T47D (cell line): ENCODE measurements at regions not wholly inside any gene's neighbourhood (a gene's known extent, or its start where the extent isn't known, plus 50 kb on each side); places are given as distances from the start of the nearest gene placed in this dataset.
A peak's percentile ranks its signal among the peaks of the same experiment; 100 is the strongest.
"Not testable (repeated sequence)": the region's sequence is repeated elsewhere in the genome, so short reads cannot be mapped to it uniquely, and the experiment has no call there.

Experiments used
- DNase-seq, 2 experiments: peaks; one replicate each; pipeline versions ENCODE4 v3.0.0 to v3.0.0-alpha.2; 2011 to 2012; ENCODE audit warnings: low read depth in 1 of 2, low spot score in 1 of 2
- JUND ChIP-seq: IDR thresholded peaks from 2 replicates; pipeline ENCODE4 v1.6.1; 2012; ENCODE audit warnings: low read depth
- in situ Hi-C: cut with HindIII; loops from 2 replicates; pipeline ENCODE4 v1.10.0; 2016; ENCODE audit warnings: low sequenced_read_pairs, low pct_unique_long_range_greater_than_20kb

DNA sequence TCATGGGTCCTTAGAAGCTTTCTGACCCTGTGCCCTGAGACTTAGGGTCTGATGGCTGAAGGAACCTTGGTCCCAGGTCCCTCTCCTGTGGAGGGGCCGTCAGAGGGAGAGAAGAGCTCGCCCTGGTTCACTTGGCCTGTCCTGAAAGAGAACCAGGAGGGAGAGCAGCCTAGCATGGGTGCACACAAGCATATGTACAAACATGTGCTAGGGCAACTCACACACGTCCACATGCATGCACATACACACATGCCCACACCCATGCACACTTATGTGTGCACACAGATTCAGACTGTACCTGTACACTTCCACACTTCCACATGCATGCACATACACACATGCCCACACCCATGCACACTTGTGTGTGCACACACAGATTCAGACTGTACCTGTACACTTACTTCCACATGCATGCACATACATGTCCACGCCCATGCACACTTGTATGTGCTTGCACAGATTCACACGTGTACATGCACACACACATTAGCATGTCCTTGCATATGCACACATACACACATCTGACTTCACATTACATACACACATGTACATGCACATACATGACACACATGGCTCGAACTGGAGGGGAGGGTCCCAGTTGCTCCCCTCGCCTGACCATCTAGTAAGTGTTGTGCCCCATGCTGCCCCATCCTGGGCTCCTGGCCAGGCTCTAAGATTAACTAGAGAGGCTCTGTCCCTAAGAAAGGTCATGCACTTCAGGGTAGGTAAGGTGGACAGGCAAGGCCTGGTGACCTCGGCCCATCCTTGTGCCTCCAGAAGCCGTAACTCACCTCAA, 122.0 kb downstream of the METRNL start:
- no peak for DNase-seq
- in situ Hi-C loops: no loop called here
- TF ChIP-seq JUND: no peak

DNA sequence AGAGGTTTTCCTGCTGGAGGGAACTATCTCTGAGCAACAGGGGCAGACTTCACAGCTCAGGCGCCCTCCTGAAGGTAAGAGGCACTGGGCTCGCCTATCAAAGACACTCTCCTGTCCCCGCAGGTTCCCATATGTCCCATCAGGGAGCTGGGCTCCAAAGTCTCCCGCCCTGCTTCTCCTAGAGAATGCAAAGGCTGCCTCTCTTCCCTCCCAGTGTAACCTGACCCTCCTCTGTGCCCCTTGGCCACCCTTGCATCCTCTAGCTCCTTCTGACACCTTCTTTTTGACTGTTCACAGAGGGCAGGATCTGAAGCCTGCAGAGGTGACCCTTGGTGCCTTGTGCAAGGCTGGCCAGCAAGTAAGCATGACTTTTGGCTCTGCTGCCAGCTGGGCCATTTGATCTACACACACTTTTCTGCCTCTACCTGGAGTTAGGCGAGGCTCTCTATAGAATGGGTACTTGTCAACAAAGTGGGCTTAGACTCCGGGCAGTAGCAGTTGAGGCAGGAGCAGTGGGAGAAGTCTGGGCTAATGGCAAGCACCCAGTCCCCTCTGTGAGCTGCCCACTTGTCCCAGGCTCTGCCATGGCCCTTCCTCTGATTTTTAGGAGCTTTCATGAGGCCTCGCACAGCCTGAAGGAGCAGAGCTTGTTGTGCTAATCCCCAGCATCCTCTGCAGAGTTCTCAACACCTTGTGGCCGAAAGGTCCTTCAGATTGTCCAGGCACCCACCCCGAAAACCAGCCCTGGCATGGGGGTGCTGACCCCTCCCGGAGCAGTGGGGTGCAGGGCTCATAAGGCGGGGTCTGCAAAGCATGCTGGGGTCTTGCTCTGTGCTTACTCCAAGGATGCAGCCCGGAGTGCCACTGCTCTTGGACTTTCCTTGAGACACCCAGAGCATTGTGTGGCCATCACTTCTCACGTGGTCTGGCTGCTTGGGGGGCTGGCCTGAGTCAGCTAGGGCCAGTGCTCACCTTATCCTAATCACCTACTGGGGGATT, 122.9 kb downstream of the METRNL start:
- TF ChIP-seq JUND: no peak
- in situ Hi-C loops: no loop called here

DNA sequence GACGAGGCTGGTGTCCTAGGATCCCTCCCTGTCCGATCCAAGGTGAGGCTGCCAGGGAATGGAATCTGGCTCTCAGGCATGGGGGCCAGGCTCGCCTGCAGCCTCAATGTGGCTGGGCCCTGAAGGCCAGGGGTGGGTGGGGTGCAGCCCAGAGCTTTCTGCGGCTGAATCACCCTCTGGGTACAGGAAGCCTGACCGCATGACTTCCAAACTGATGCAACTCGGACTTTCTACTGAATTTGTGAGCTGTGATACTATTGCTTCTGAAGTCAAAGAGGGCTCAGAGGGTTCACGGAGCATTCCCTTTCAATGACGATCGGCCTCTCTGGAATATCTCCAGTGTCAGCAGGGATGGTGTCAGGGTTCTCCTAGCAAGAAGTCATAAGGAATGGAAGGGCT, 123.7 kb downstream of the METRNL start:
- in situ Hi-C loops: no loop called here
- DNase-seq: no peak
- no peak for TF ChIP-seq JUND

More for the DNA sequence above, 122.9 kb downstream of the METRNL start:
- DNase-seq: peak in 1 of 2 experiments; percentile 47

DNA sequence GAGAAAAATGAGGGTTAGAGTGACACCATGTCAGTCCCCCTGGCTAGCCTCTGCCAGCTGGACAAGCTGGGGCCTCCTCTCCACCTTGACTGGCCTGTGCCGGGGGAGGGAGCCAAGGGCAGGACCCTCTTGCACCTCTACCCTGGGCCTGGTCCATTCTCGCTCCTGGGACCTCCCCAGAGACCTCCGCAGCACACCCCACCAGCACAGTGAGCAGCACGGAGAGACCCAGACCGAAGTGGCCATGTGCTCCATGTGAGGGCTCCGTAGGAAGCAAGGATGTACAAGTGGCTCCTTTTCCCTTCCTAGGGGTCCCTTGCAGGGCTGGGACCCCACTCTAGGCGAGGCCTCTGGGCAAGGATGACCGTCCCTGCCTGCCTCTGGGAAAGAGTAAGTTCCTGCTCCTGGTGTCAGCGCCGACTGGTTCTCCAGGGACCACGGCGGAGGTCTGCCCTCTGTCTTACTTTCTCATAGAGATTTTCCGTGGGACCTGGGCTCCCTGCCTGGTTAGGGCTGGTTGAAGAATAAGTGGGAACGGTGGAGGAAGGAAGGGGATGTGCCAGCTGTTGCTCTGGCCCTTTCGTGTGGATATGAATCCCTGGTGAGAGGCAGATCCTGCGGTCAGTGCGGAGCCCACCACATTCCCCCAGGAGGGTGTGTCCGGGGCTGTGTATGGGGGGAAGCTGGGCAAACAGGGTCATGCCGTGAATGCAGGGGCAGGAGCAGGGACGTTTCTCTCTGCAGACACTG, 124.2 kb downstream of the METRNL start:
- in situ Hi-C loops: no loop called here

DNA sequence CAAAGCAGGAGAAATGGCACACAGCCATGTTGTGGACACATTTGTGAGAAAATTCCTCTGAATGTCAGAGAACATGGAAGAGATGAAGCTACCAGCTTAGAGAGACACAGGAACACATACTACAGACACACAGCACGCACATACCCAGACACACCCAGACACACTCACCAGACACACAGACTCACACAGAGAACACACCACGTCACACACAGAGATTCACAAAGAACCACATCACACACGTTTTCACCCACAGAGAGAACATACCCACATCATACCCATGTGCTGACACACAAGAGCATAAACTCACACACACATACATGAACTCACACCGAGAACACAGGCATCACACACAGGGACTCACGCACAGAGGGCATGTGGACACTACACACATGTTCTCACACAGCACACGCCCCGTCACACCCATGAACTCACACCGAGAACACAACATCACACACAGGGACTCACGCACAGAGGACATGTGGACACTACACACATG, 124.9 kb downstream of the METRNL start:
- in situ Hi-C loops: no loop called here
- DNase-seq: no peak
- TF ChIP-seq JUND: no peak

More for the DNA sequence above, 124.2 kb downstream of the METRNL start:
- TF ChIP-seq JUND: no peak
- DNase-seq: no peak

DNA sequence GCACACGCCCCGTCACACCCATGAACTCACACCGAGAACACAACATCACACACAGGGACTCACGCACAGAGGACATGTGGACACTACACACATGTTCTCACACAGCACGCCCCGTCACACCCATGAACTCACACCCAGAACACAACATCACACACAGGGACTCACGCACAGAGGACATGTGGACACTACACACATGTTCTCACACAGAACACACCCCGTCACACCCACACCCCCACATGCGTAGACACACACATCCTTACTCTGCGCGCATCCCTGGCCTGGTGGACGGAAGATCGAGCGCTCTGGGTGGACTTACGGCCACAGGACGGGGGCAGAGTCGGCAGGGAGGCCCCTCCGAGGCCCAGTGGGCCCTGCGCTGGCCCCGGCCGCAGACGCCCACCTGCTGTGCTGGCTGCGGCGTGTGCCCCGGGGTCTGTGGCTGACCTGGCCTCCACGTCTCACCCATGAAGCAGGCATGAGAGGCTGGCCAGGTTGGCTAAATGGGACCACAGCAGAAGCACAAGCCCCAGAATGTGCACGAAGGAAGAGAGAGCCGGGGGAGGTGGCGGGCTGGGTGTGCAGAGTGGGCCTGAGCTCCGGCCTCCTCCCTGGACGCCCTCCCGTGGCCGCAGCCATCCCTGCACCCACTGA, 125.5 kb downstream of the METRNL start:
- DNase-seq, in situ Hi-C loops: not testable (repeated sequence)

DNA sequence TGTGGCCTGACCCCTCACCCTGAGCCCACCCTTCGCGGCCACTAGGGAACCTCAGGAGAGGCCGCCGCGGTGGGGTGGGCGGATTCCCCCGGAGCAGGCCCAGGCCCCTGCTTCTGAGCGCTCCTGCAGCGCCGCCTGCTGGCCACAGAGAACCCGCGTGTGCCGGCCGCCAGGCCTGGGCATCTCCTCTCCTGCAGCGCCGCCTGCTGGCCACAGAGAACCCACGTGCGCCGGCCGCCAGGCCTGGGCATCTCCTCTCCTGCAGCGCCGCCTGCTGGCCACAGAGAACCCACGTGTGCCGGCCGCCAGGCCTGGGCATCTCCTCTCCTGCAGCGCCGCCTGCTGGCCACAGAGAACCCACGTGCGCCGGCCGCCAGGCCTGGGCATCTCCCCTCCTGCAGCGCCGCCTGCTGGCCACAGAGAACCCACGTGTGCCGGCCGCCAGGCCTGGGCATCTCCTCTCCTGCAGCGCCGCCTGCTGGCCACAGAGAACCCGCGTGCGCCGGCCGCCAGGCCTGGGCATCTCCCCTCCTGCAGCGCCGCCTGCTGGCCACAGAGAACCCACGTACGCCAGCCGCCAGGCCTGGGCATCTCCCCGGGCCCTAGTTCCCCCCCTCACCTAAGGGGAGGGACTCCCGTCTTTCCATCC, 126.1 kb downstream of the METRNL start:
- peak in 1 of 2 experiments; percentile 52 for DNase-seq

DNA sequence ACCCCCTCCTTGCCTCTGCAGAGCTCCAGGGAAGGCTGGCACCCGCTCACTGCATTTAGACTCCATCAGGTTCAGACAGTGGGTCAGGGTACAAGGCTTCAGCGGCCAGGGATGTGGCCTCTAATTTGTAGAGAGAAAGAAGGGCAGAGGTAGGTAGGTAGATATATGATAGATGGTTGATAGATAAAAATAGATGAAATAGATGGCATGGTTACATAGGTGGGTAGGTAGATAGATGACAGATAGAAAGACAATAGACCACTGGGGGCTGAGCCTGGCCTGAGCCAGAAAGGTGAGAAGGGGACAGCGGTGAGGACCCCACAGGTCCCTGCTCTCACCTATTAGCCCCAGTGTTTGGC, 126.6 kb downstream of the METRNL start:
- DNase-seq, in situ Hi-C loops: not testable (repeated sequence)

More for the DNA sequence above, 126.1 kb downstream of the METRNL start:
- in situ Hi-C loops: not testable (repeated sequence)

DNA sequence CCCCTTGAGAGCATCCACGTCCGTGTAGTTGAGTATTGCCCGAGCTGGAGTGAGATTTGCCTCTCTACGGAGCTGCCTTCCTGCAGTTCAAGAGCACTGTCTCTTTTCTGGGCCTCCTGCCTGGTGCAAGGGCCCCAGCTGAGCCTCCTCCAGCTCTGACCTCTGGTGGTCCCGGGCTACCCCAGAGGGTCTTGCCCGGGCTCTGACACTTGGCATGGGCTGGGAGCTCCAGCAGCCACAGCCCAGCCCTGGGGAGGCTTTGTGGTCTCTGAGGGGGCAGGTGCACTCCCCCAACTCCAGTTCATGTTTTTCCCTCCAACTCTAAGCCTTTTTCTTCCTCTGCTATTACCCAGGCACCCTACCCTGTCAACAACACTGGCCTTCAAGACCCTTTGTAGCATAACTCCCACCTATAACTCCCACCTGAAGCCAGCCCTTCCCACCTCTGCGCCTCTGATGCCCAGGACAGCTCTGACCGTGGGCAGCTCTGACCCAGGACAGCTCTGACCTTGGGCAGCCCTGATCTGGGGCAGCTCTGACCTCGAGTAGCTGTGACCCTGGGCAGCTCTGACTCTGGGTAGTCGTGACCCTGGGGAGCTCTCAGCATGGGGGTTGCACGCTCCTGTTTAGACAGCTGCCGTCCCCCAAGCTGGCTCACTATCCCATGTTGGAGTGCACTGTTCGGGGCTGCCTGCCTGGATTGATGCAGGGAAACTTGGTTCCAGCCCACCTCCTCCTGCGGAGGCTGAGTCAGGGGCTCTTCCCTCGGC, 127.6 kb downstream of the METRNL start:
- in situ Hi-C loops, DNase-seq: not testable (repeated sequence)

DNA sequence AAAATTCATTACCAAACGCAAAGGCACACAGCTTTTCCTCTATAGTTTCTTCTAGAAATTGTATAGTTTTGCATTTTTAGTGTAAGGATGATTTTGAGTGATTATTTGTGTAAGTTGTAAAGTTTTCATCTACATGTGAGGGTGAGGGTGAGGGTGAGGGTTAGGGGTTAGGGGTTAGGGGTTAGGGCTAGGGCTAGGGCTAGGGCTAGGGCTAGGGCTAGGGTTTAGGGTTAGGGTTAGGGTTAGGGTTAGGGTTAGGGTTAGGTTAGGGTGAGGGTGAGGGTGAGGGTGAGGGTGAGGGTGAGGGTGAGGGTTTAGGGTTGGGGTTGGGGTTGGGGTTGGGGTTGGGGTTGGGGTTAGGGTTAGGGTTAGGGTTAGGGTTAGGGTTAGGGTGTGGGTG, 167.6 kb downstream of the METRNL start:
- DNase-seq: peak in 1 of 2 experiments; percentile 58
- in situ Hi-C loops: not testable (repeated sequence)
